HCT116 (cell line): ENCODE measurements at regions not wholly inside any gene's neighbourhood (a gene's known extent, or its start where the extent isn't known, plus 50 kb on each side); places are given as distances from the start of the nearest gene placed in this dataset.

Source experiments
- ATAC-seq: fragments of 200-7000 bp; cut with Tn5 transposase; 2 replicates; pipeline ENCODE4 v1.9.1; 2020; ENCODE audit warnings: mild to moderate bottlenecking, moderate library complexity
- BruUV-seq: library from RNA; stranded (reverse); fragments of 400-500 nt; replicated peaks from 2 replicates; lab custom pipeline; 2021; lab: Mats Ljungman, UMichigan
- CTCF ChIA-PET: fragments of 300-600 bp; sonication (Branson Sonifier 250); formaldehyde crosslinking; loops from one replicate; lab custom pipeline; 2021; ENCODE audit warnings: antibody characterized with exemption; lab: Charles Lee
- POLR2A ChIA-PET: fragments of 300-600, 350-600 bp; sonication (Branson Sonifier 250); formaldehyde crosslinking; loops from one replicate; lab custom pipeline; 2021; ENCODE audit warnings: antibody characterized with exemption; lab: Charles Lee
- RAD21 ChIA-PET, 2 experiments: fragments of 300-600 bp; sonication (Branson Sonifier 250); formaldehyde crosslinking; loops; one replicate each; lab custom pipeline; 2023; ENCODE audit warnings: low total read pairs in 2 of 2; ENCODE audit not compliant: uncharacterized antibody in 2 of 2, unreplicated experiment in 2 of 2, low non-redundant PET in 1 of 2; lab: Charles Lee
- DNase-seq: peaks from one replicate; pipeline ENCODE4 v3.0.0-alpha.2; 2010; ENCODE audit warnings: low read depth, low spot score
- H2AFZ ChIP-seq: fragments of 200-600 bp; shearing (Covaris generic), sonication (generic); 2 replicates; pipeline ENCODE4 v1.6.1; 2017; ENCODE audit warnings: low read depth, mixed run types, mixed read lengths, antibody characterized with exemption, low read length; ENCODE audit not compliant: poor library complexity, severe bottlenecking
- H3K27ac ChIP-seq: 2 replicates; pipeline ENCODE4 v1.5.1; 2012; ENCODE audit warnings: low read depth, low read length
- H3K27me3 ChIP-seq: fragments of 200-600 bp; sonication (generic); 2 replicates; pipeline ENCODE4 v1.6.1; 2016; ENCODE audit warnings: mixed run types, low read length, mixed read lengths; ENCODE audit not compliant: insufficient read depth
- H3K36me3 ChIP-seq, 2 experiments: fragments of 200-500 bp in 1 of 2; fragments of 200-600 bp in 1 of 2; sonication (Bioruptor generic) in 1 of 2; sonication (generic) in 1 of 2; 2 replicates each; pipeline versions ENCODE4 v1.5.1 to v1.6.1; 2014 to 2016; ENCODE audit warnings: low read length in 2 of 2, inconsistent platforms in 1 of 2, mixed read lengths in 1 of 2, mixed run types in 1 of 2; ENCODE audit not compliant: insufficient read depth in 2 of 2, control insufficient read depth in 1 of 2
- H3K4me1 ChIP-seq, 2 experiments: fragments of 200-600 bp in 1 of 2; sonication (generic) in 1 of 2; 2 replicates each; pipeline versions ENCODE4 v1.5.1 to v1.6.1; 2012 to 2017; ENCODE audit warnings: low read length in 2 of 2, inconsistent platforms in 1 of 2, mild to moderate bottlenecking in 1 of 2, mixed read lengths in 1 of 2, mixed run types in 1 of 2, moderate library complexity in 1 of 2; ENCODE audit not compliant: insufficient read depth in 2 of 2, control insufficient read depth in 1 of 2
- H3K4me2 ChIP-seq: fragments of 200-600 bp; sonication (generic); 2 replicates; pipeline ENCODE4 v1.6.1; 2017; ENCODE audit warnings: mixed run types, low read length, mixed read lengths
- H3K4me3 ChIP-seq, 2 experiments: fragments of 200-600 bp in 1 of 2; sonication (generic) in 1 of 2; replicated peaks in 1 of 2; 2 replicates each; pipeline ENCODE4 v1.5.1; 2011 to 2016; ENCODE audit warnings: low read length in 2 of 2, control low read depth in 1 of 2, low read depth in 1 of 2, mild to moderate bottlenecking in 1 of 2, mixed read lengths in 1 of 2, mixed run types in 1 of 2
- H3K79me2 ChIP-seq: fragments of 200-600 bp; sonication (generic); 2 replicates; pipeline ENCODE4 v1.6.1; 2017; ENCODE audit warnings: mild to moderate bottlenecking, mixed run types, low read length, moderate library complexity, mixed read lengths; ENCODE audit not compliant: insufficient read depth
- H3K9ac ChIP-seq: fragments of 200-600 bp; sonication (generic); 2 replicates; pipeline ENCODE4 v1.6.1; 2016; ENCODE audit warnings: low read length, mixed read lengths
- H3K9me2 ChIP-seq: fragments of 200-600 bp; sonication (generic), shearing (Covaris generic); 2 replicates; pipeline ENCODE4 v1.6.1; 2017; ENCODE audit warnings: mixed run types, mild to moderate bottlenecking, moderate library complexity; ENCODE audit not compliant: insufficient read depth
- H3K9me3 ChIP-seq, 2 experiments: fragments of 200-500 bp in 1 of 2; fragments of 200-600 bp in 1 of 2; sonication (Bioruptor generic) in 1 of 2; sonication (generic) in 1 of 2; 2 replicates each; pipeline ENCODE4 v1.6.1; 2014 to 2017; ENCODE audit warnings: low read length in 2 of 2, mixed read lengths in 2 of 2, inconsistent platforms in 1 of 2, low read depth in 1 of 2, mild to moderate bottlenecking in 1 of 2, mixed run types in 1 of 2, moderate library complexity in 1 of 2; ENCODE audit not compliant: control insufficient read depth in 1 of 2, insufficient read depth in 1 of 2
- H4K20me1 ChIP-seq: fragments of 200-600 bp; sonication (generic), shearing (Covaris generic); 2 replicates; pipeline ENCODE4 v1.6.1; 2017; ENCODE audit warnings: mixed run types, mild to moderate bottlenecking, moderate library complexity; ENCODE audit not compliant: insufficient read depth
- CBX3 ChIP-seq: IDR thresholded peaks from 2 replicates; pipeline ENCODE4 v1.6.1; 2012; ENCODE audit warnings: low read depth
- CEBPB ChIP-seq: IDR thresholded peaks from 2 replicates; pipeline ENCODE4 v1.6.1; 2012; ENCODE audit warnings: low read depth
- ELF1 ChIP-seq: IDR thresholded peaks from 2 replicates; pipeline ENCODE4 v1.6.1; 2012; ENCODE audit warnings: low read depth, borderline replicate concordance
- EZH2phosphoT487 ChIP-seq: fragments of 200-600 bp; IDR thresholded peaks from 2 replicates; pipeline ENCODE4 v1.6.1; 2018; ENCODE audit warnings: antibody characterized with exemption, borderline replicate concordance
- FOSL1 ChIP-seq: IDR thresholded peaks from 2 replicates; pipeline ENCODE4 v1.6.1; 2012; ENCODE audit warnings: low read depth
- JUND ChIP-seq: IDR thresholded peaks from 2 replicates; pipeline ENCODE4 v1.6.1; 2012
- MAX ChIP-seq: IDR thresholded peaks from 2 replicates; pipeline ENCODE4 v1.6.1; 2012
- POLR2A ChIP-seq: IDR thresholded peaks from 2 replicates; pipeline ENCODE4 v1.7.0; 2011; ENCODE audit warnings: borderline replicate concordance; ENCODE audit not compliant: insufficient read depth, insufficient read length; ENCODE audit errors: extremely low read depth
- POLR2AphosphoS5 ChIP-seq: IDR thresholded peaks from 2 replicates; pipeline ENCODE4 v1.6.1; 2011; ENCODE audit warnings: mild to moderate bottlenecking, low read depth, low read length, moderate library complexity
- RAD21 ChIP-seq: IDR thresholded peaks from 2 replicates; pipeline ENCODE4 v1.6.1; 2012; ENCODE audit warnings: low read depth, mild to moderate bottlenecking
- REST ChIP-seq: IDR thresholded peaks from 2 replicates; pipeline ENCODE4 v1.6.1; 2012; ENCODE audit warnings: low read depth
- SIN3A ChIP-seq: IDR thresholded peaks from 2 replicates; pipeline ENCODE4 v1.6.1; 2012; ENCODE audit warnings: low read depth
- SP1 ChIP-seq: IDR thresholded peaks from 2 replicates; pipeline ENCODE4 v1.6.1; 2012; ENCODE audit warnings: low read depth
- SRF ChIP-seq: IDR thresholded peaks from 2 replicates; pipeline ENCODE4 v1.6.1; 2012; ENCODE audit warnings: low read depth
- TCF7L2 ChIP-seq: IDR thresholded peaks from 2 replicates; pipeline ENCODE4 v1.7.0; 2011; ENCODE audit warnings: borderline replicate concordance, inconsistent platforms; ENCODE audit not compliant: insufficient read depth, insufficient read length; ENCODE audit errors: extremely low read depth
- ZFX ChIP-seq: fragments of 450-650 bp; IDR thresholded peaks from 2 replicates; pipeline ENCODE4 v1.6.1; 2017
- ZNF274 ChIP-seq: fragments of 200-500 bp; sonication (Bioruptor generic); IDR thresholded peaks from 2 replicates; pipeline ENCODE4 v1.6.1; 2014; ENCODE audit warnings: mild to moderate bottlenecking, low read depth, low read length, inconsistent platforms
- intact Hi-C: fragments of 100-400 bp; cut with micrococcal nuclease; formaldehyde crosslinking; loops from 2 replicates; pipeline ENCODE4 v1.10.0; 2022
- TF ChIP-seq, protein P1 (sequence below): IDR thresholded peaks from 2 replicates; pipeline ENCODE4 v1.6.1; 2012

GRCh38 chr14:84922370-84922769, 607.6 kb upstream of the FLRT2 start:
- no peaks in the 10 kb centered on the region for H3K27me3 ChIP-seq
- BruUV-seq: no TSS peak
- DNase-seq (no peak), ATAC-seq (no peak)
- no peak overlapping the region for H3K9ac ChIP-seq
- no peaks in the 10 kb centered on the region for H4K20me1 ChIP-seq
- POLR2A ChIA-PET: no interaction called here
- H3K4me2 ChIP-seq: no peak overlapping the region
- H3K79me2 ChIP-seq: no peaks in the 10 kb centered on the region
- H3K27ac ChIP-seq: no peak overlapping the region
- no peak for TF ChIP-seq ZFX
- no peak for TF ChIP-seq SRF
- no peak for TF ChIP-seq ELF1
- TF ChIP-seq MAX: no peak
- TF ChIP-seq CBX3: no peak
- TF ChIP-seq FOSL1: no peak
- no peak for TF ChIP-seq POLR2A
- TF ChIP-seq SIN3A: no peak
- TF ChIP-seq JUND: no peak
- TF ChIP-seq TCF7L2: no peak
- TF ChIP-seq, protein P1, sequence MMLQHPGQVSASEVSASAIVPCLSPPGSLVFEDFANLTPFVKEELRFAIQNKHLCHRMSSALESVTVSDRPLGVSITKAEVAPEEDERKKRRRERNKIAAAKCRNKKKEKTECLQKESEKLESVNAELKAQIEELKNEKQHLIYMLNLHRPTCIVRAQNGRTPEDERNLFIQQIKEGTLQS: no peak
- TF ChIP-seq POLR2AphosphoS5: no peak
- no peak for TF ChIP-seq EZH2phosphoT487
- no peak for TF ChIP-seq SP1
- TF ChIP-seq CEBPB: no peak
- TF ChIP-seq REST: no peak
- TF ChIP-seq RAD21: no peak
- TF ChIP-seq ZNF274: no peak
- H3K4me3 ChIP-seq: no peak overlapping the region
- CTCF ChIA-PET: no interaction called here
- no peaks in the 10 kb centered on the region for H3K36me3 ChIP-seq
- H2AFZ ChIP-seq: no peak overlapping the region
- intact Hi-C loops: no loop called here
- H3K9me3 ChIP-seq: peaks cover 11 to 35% of the 10 kb centered on the region in 2 experiments; a peak in 2 of 4 replicates
- no peaks in the 10 kb centered on the region for H3K4me1 ChIP-seq
- RAD21 ChIA-PET: no interaction called here
- no peaks in the 10 kb centered on the region for H3K9me2 ChIP-seq
